K562 (cell line): ENCODE measurements at regions not wholly inside any gene's neighbourhood (a gene's known extent, or its start where the extent isn't known, plus 50 kb on each side); places are given as distances from the start of the nearest gene placed in this dataset.

Experiments used
- ATAC-seq: fragments of 200-7000 bp; cut with Tn5 transposase; 3 replicates; pipeline ENCODE4 v1.9.1; 2020; ENCODE audit warnings: moderate library complexity
- BruUV-seq: library from RNA; stranded (reverse); fragments of 400-500 nt; replicated peaks from 2 replicates; lab custom pipeline; 2021; lab: Mats Ljungman, UMichigan
- CTCF ChIA-PET: fragments of 300-600 bp; formaldehyde crosslinking; extraction: SDS; loops from one replicate; lab custom pipeline; 2021; ENCODE audit warnings: low intra/inter-chr PET ratio; lab: Yijun Ruan, JAX
- POLR2A ChIA-PET: fragments of 300-600, 350-650 bp; sonication (Branson Sonifier 250); formaldehyde crosslinking; extraction: SDS; loops from one replicate; lab custom pipeline; 2021; ENCODE audit warnings: antibody characterized with exemption, inconsistent platforms; lab: Yijun Ruan, JAX
- DNase-seq, 4 experiments: peaks; one replicate each; pipeline versions ENCODE4 v3.0.0 to v3.0.0-alpha.2; 2011 to 2018; ENCODE audit warnings: low spot score in 3 of 4, mixed read lengths in 3 of 4; ENCODE audit errors: extremely low read depth in 1 of 4
- FAIRE-seq: peaks from 2 replicates; lab custom pipeline; 2011; peaks lifted over from hg19 to GRCh38; lab: Jason Lieb, UNC
- H2AFZ ChIP-seq: 2 replicates; pipeline ENCODE4 v1.6.0; 2011; ENCODE audit warnings: low read depth, low read length, control low read depth, inconsistent platforms
- H3K27ac ChIP-seq: fragments of 200-600 bp; 3 replicates; pipeline ENCODE4 v1.8.0; 2011; ENCODE audit warnings: low read depth, mild to moderate bottlenecking, control low read depth, inconsistent platforms, low read length, moderate library complexity, mixed read lengths; ENCODE audit errors: extremely low read depth
- H3K27me3 ChIP-seq, 2 experiments: fragments of 300-600 bp in 1 of 2; 2 replicates in 1 of 2; 3 replicates in 1 of 2; pipeline versions ENCODE4 v1.6.0 to v1.8.0; 2011; ENCODE audit warnings: inconsistent platforms in 2 of 2, low read length in 2 of 2, mild to moderate bottlenecking in 1 of 2, mixed read lengths in 1 of 2, moderate library complexity in 1 of 2; ENCODE audit not compliant: control insufficient read depth in 2 of 2, insufficient read depth in 2 of 2
- H3K36me3 ChIP-seq: fragments of 300-600 bp; 3 replicates; pipeline ENCODE4 v1.8.0; 2011; ENCODE audit warnings: mild to moderate bottlenecking, low read length, inconsistent platforms; ENCODE audit not compliant: control insufficient read depth, insufficient read depth
- H3K4me1 ChIP-seq, 2 experiments: fragments of 200-600 bp in 1 of 2; replicated peaks in 1 of 2; 2 replicates in 1 of 2; 3 replicates in 1 of 2; pipeline versions ENCODE4 v1.5.1 to v1.8.0; 2011; ENCODE audit warnings: inconsistent platforms in 2 of 2, low read length in 2 of 2, mild to moderate bottlenecking in 1 of 2, mixed read lengths in 1 of 2, moderate library complexity in 1 of 2; ENCODE audit not compliant: control insufficient read depth in 2 of 2, insufficient read depth in 2 of 2
- H3K4me2 ChIP-seq: 2 replicates; pipeline ENCODE4 v1.6.1; 2011; ENCODE audit warnings: low read length, control low read depth, inconsistent platforms, mixed read lengths; ENCODE audit not compliant: insufficient read depth
- H3K4me3 ChIP-seq: fragments of 200-600 bp; sonication (generic), shearing (Covaris generic); 2 replicates; pipeline ENCODE4 v1.5.1; 2016; ENCODE audit warnings: control low read depth, inconsistent platforms
- H3K79me2 ChIP-seq: fragments of 200-600 bp; 3 replicates; pipeline ENCODE4 v1.8.0; 2011; ENCODE audit warnings: low read length, inconsistent platforms; ENCODE audit not compliant: control insufficient read depth, insufficient read depth
- H3K9ac ChIP-seq, 2 experiments: 2 replicates each; pipeline versions ENCODE4 v1.6.0 to v1.6.1; 2011; ENCODE audit warnings: low read depth in 2 of 2, low read length in 2 of 2, control low read depth in 1 of 2, inconsistent platforms in 1 of 2, mild to moderate bottlenecking in 1 of 2, mixed read lengths in 1 of 2; ENCODE audit not compliant: insufficient read depth in 1 of 2
- H3K9me1 ChIP-seq: one replicate; pipeline ENCODE4 v1.6.0; 2011; ENCODE audit warnings: inconsistent platforms, mild to moderate bottlenecking, low read length, moderate library complexity; ENCODE audit not compliant: control insufficient read depth, insufficient read depth
- H3K9me3 ChIP-seq: replicated peaks from 2 replicates; pipeline ENCODE4 v1.5.1; 2011; ENCODE audit warnings: low read depth, low read length, inconsistent platforms; ENCODE audit not compliant: control insufficient read depth, insufficient read depth
- H4K20me1 ChIP-seq: replicated peaks from 2 replicates; pipeline ENCODE4 v1.6.1; 2011; ENCODE audit warnings: low read length, inconsistent platforms, mixed read lengths; ENCODE audit not compliant: control insufficient read depth, insufficient read depth
- CAMTA2 ChIP-seq: fragments of 250-450 bp; sonication (Bioruptor Pico); conservative IDR thresholded peaks from 2 replicates; pipeline ENCODE4 v1.5.1; 2022
- CEBPB ChIP-seq: fragments of 450-650 bp; IDR thresholded peaks from 2 replicates; pipeline ENCODE4 v1.6.1; 2016; ENCODE audit warnings: missing genetic modification characterization, missing compliant biosample characterization
- DACH1 ChIP-seq: fragments of 450-650 bp; IDR thresholded peaks from 2 replicates; pipeline ENCODE4 v1.6.1; 2018; ENCODE audit not compliant: partially characterized antibody
- DEAF1 ChIP-seq: fragments of 450-650 bp; formaldehyde crosslinking; IDR thresholded peaks from 2 replicates; pipeline ENCODE4 v1.4.0; 2020; ENCODE audit warnings: mild to moderate bottlenecking, moderate library complexity
- GATA2 ChIP-seq: sonication (generic); formaldehyde crosslinking; IDR thresholded peaks from 2 replicates; pipeline ENCODE4 v1.4.0; 2020; ENCODE audit warnings: mild to moderate bottlenecking, missing genetic modification reagents
- HDAC6 ChIP-seq: IDR thresholded peaks from 2 replicates; pipeline ENCODE4 v1.6.1; 2012; ENCODE audit warnings: low read depth, mild to moderate bottlenecking, control low read depth, inconsistent platforms, low read length, moderate library complexity
- MTF1 ChIP-seq: fragments of 250-450 bp; sonication (Bioruptor Pico); IDR thresholded peaks from 2 replicates; pipeline ENCODE4 v1.9.0; 2021; ENCODE audit warnings: moderate library complexity, mild to moderate bottlenecking, inconsistent platforms, borderline replicate concordance
- NFE2 ChIP-seq: IDR thresholded peaks from 2 replicates; pipeline ENCODE4 v1.6.1; 2014; ENCODE audit warnings: antibody characterized with exemption, low read depth
- POLR3A ChIP-seq: IDR thresholded peaks from 2 replicates; pipeline ENCODE4 v1.6.1; 2011; ENCODE audit warnings: borderline replicate concordance, mild to moderate bottlenecking, moderate library complexity; ENCODE audit not compliant: insufficient read length, insufficient read depth; ENCODE audit errors: extremely low read depth
- ZKSCAN1 ChIP-seq: fragments of 150-350 bp; IDR thresholded peaks from 2 replicates; pipeline ENCODE4 v1.6.1; 2016; ENCODE audit warnings: low read depth, low read length
- ZNF75A ChIP-seq: fragments of 450-650 bp; formaldehyde crosslinking; IDR thresholded peaks from 2 replicates; pipeline ENCODE4 v1.4.0; 2020; ENCODE audit warnings: mild to moderate bottlenecking
- WGBS: fragments of 100-300 bp; shearing (Covaris generic); methylation state at CpG from one replicate; pipeline ENCODE4 v1.1.6; 2016; ENCODE audit warnings: low coverage, mixed read lengths; ENCODE audit not compliant: insufficient coverage; ENCODE audit errors: missing lambda C conversion rate; 5-methylcytosine and 5-hydroxymethylcytosine counted together
- in situ Hi-C: fragments of 300-500 bp; cut with MboI; formaldehyde crosslinking; loops from 4 replicates; pipeline ENCODE4 v1.15.0; 2018; ENCODE audit warnings: inconsistent platforms, mixed read lengths
- intact Hi-C: fragments of 100-400 bp; cut with micrococcal nuclease; formaldehyde crosslinking; loops from 2 replicates; pipeline ENCODE4 v1.14.2; 2022
- TF ChIP-seq, protein P1 (sequence below): sonication (generic); formaldehyde crosslinking; IDR thresholded peaks from 2 replicates; pipeline ENCODE4 v1.8.1; 2023; ENCODE audit warnings: mild to moderate bottlenecking, missing genetic modification reagents

GRCh38 chr4:164524789-164525188 lies 229.1 kb upstream of the SMIM31 start (continued):
- TF ChIP-seq DEAF1 (CRISPR knock-in tag) (no peak), CAMTA2 (no peak), DACH1 (no peak), ZKSCAN1 (no peak), ZNF75A (CRISPR knock-in tag) (no peak), HDAC6 (no peak)
- TF ChIP-seq, protein P1, sequence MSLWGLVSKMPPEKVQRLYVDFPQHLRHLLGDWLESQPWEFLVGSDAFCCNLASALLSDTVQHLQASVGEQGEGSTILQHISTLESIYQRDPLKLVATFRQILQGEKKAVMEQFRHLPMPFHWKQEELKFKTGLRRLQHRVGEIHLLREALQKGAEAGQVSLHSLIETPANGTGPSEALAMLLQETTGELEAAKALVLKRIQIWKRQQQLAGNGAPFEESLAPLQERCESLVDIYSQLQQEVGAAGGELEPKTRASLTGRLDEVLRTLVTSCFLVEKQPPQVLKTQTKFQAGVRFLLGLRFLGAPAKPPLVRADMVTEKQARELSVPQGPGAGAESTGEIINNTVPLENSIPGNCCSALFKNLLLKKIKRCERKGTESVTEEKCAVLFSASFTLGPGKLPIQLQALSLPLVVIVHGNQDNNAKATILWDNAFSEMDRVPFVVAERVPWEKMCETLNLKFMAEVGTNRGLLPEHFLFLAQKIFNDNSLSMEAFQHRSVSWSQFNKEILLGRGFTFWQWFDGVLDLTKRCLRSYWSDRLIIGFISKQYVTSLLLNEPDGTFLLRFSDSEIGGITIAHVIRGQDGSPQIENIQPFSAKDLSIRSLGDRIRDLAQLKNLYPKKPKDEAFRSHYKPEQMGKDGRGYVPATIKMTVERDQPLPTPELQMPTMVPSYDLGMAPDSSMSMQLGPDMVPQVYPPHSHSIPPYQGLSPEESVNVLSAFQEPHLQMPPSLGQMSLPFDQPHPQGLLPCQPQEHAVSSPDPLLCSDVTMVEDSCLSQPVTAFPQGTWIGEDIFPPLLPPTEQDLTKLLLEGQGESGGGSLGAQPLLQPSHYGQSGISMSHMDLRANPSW (CRISPR knock-in tag): no peak

GRCh38 chr4:164526933-164527583 lies 226.9 kb upstream of the SMIM31 start:
- BruUV-seq: no TSS peak
- no peaks in the 10 kb centered on the region for H3K79me2 ChIP-seq

More at GRCh38 chr4:164526933-164527583, 226.9 kb upstream of the SMIM31 start:
- no peak for ATAC-seq
- Histone ChIP-seq H3K4me1 (no peaks in the 10 kb centered on the region), H3K4me3 (no peak overlapping the region), H3K9me1 (no peaks in the 10 kb centered on the region)
- POLR2A ChIA-PET: no interaction called here
- no peak for FAIRE-seq
- no peak for DNase-seq
- 0% methylated on average over 4 of the region's 4 CpGs for WGBS
- TF ChIP-seq CEBPB (no peak), GATA2 (CRISPR knock-in tag) (no peak), POLR3A (no peak), MTF1 (CRISPR knock-in tag) (no peak), NFE2 (no peak)
- TF ChIP-seq, all 486 proteins: peak for 0
- CTCF ChIA-PET: no interaction called here
- intact Hi-C loops: no loop called here
- no peaks in the 10 kb centered on the region for H3K9me3 ChIP-seq
- no peak overlapping the region for H2AFZ ChIP-seq
- no peak overlapping the region for H3K9ac ChIP-seq
- H3K4me2 ChIP-seq: no peak overlapping the region
- no peaks in the 10 kb centered on the region for H3K27me3 ChIP-seq
- no peak overlapping the region for H3K27ac ChIP-seq
- in situ Hi-C loops: no loop called here
- no peaks in the 10 kb centered on the region for H3K36me3 ChIP-seq
- no peaks in the 10 kb centered on the region for H4K20me1 ChIP-seq
